CD8-positive, alpha-beta memory T cell (primary cell): ENCODE measurements at regions not wholly inside any gene's neighbourhood (a gene's known extent, or its start where the extent isn't known, plus 50 kb on each side); places are given as distances from the start of the nearest gene placed in this dataset.

Source experiments
- CTCF ChIA-PET: fragments of 350-600 bp; sonication (Branson Sonifier 250); formaldehyde crosslinking; loops from one replicate; lab custom pipeline; 2021; ENCODE audit warnings: antibody characterized with exemption; lab: Charles Lee
- POLR2A ChIA-PET: fragments of 350-600 bp; sonication (Branson Sonifier 250); formaldehyde crosslinking; loops from one replicate; lab custom pipeline; 2021; ENCODE audit warnings: antibody characterized with exemption; lab: Charles Lee
- DNase-seq, 5 donors: peaks; one replicate each; pipeline versions ENCODE4 v3.0.0 to v3.0.0-alpha.2; 2020 to 2022; ENCODE audit warnings: mixed read lengths in 1 of 5
- H3K27ac ChIP-seq: one replicate; pipeline ENCODE4 v1.7.0; 2013; ENCODE audit warnings: low read depth, mild to moderate bottlenecking, low read length, moderate library complexity
- H3K27me3 ChIP-seq: 2 replicates; pipeline ENCODE4 v1.7.0; 2013; ENCODE audit warnings: low read length, mild to moderate bottlenecking; ENCODE audit not compliant: insufficient read depth, poor library complexity, severe bottlenecking
- H3K36me3 ChIP-seq: 2 replicates; pipeline ENCODE4 v1.7.0; 2013; ENCODE audit warnings: mild to moderate bottlenecking, low read length, moderate library complexity; ENCODE audit not compliant: insufficient read depth
- H3K4me1 ChIP-seq: 2 replicates; pipeline ENCODE4 v1.7.0; 2013; ENCODE audit warnings: mild to moderate bottlenecking, low read length, moderate library complexity; ENCODE audit not compliant: insufficient read depth
- H3K4me3 ChIP-seq: 2 replicates; pipeline ENCODE4 v1.7.0; 2013; ENCODE audit warnings: mild to moderate bottlenecking, low read length
- H3K9me3 ChIP-seq: 2 replicates; pipeline ENCODE4 v1.7.0; 2013; ENCODE audit warnings: mild to moderate bottlenecking, low read length
- H3K27ac Mint-ChIP-seq, 8 donors: one replicate each; pipeline ENCODE4 v1.8.0; 2020 to 2021; ENCODE audit warnings: mixed read lengths in 8 of 8, mild to moderate bottlenecking in 6 of 8, inconsistent platforms in 3 of 8, moderate library complexity in 3 of 8
- H3K27me3 Mint-ChIP-seq, 2 donors: one replicate each; pipeline ENCODE4 v1.8.0; 2020 to 2021; ENCODE audit warnings: mixed read lengths in 2 of 2, mild to moderate bottlenecking in 1 of 2, moderate library complexity in 1 of 2
- H3K36me3 Mint-ChIP-seq, 3 donors: one replicate each; pipeline ENCODE4 v1.8.0; 2020 to 2021; ENCODE audit warnings: mixed read lengths in 3 of 3, inconsistent platforms in 1 of 3, mild to moderate bottlenecking in 1 of 3
- H3K4me1 Mint-ChIP-seq, 3 donors: one replicate each; pipeline ENCODE4 v1.8.0; 2020 to 2021; ENCODE audit warnings: mixed read lengths in 3 of 3, inconsistent platforms in 1 of 3, mild to moderate bottlenecking in 1 of 3
- H3K4me3 Mint-ChIP-seq, 7 donors: one replicate each; pipeline ENCODE4 v1.8.0; 2020 to 2021; ENCODE audit warnings: mixed read lengths in 7 of 7, mild to moderate bottlenecking in 6 of 7, moderate library complexity in 4 of 7, inconsistent platforms in 2 of 7
- H3K9me3 Mint-ChIP-seq, 5 donors: one replicate each; pipeline ENCODE4 v1.8.0; 2020 to 2022; ENCODE audit warnings: mixed read lengths in 5 of 5, mild to moderate bottlenecking in 3 of 5, moderate library complexity in 2 of 5, inconsistent platforms in 1 of 5

DNA sequence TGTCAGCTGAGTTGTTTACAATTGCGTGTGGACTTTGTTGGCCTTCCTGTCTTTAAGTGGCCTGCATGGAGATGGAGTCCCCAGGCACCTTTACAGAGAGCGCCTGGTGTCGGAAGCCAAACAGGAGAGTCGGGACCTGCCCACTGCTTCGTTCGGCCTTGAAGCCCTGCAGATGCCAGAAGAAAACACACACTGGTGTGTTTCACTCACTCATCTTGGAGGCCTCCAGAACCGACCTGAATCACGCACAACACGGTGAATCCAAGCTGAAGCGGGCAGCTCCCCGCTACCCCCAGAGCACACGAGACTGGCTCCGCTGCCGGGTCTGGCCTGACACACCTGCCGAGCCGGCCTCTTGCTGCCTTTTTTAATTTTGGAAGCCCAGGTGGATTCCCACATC, 419.4 kb upstream of the IRX4 start:
- Mint-ChIP-seq H3K27ac (no peak overlapping the region), H3K36me3 (no peaks in the 10 kb centered on the region), H3K4me1 (no peaks in the 10 kb centered on the region), H3K27me3 (peaks cover 0 to 3% of the 10 kb centered on the region in 2 donors), H3K4me3 (no peak overlapping the region), H3K9me3 (no peaks in the 10 kb centered on the region)
- no peaks in the 10 kb centered on the region for H3K36me3 ChIP-seq
- ChIA-PET CTCF (interaction anchor here (1.4 kb wide), 1 partner anchor 9 kb away, joined by 5 read pairs; no protein-coding TSS in a partner anchor), POLR2A (no interaction called here)
- no peak overlapping the region for H3K4me3 ChIP-seq
- no peak for DNase-seq
- H3K4me1 ChIP-seq = no peaks in the 10 kb centered on the region
- no peak overlapping the region for H3K27ac ChIP-seq
- no peaks in the 10 kb centered on the region for H3K9me3 ChIP-seq
- no peaks in the 10 kb centered on the region for H3K27me3 ChIP-seq

- peaks cover 0 to 3% of the 10 kb centered on the region in 2 donors for H3K27me3 Mint-ChIP-seq
- H3K9me3 Mint-ChIP-seq = no peaks in the 10 kb centered on the region
- Histone ChIP-seq H3K4me1 (no peaks in the 10 kb centered on the region), H3K9me3 (no peaks in the 10 kb centered on the region), H3K4me3 (no peak overlapping the region), H3K27ac (no peak overlapping the region), H3K27me3 (no peaks in the 10 kb centered on the region), H3K36me3 (no peaks in the 10 kb centered on the region)
- CTCF ChIA-PET = no interaction called here
- H3K36me3 Mint-ChIP-seq = no peaks in the 10 kb centered on the region
- no peak overlapping the region for H3K4me3 Mint-ChIP-seq
- no peak overlapping the region for H3K27ac Mint-ChIP-seq
- DNase-seq = no peak
- POLR2A ChIA-PET = no interaction called here
- H3K4me1 Mint-ChIP-seq = no peaks in the 10 kb centered on the region
Measured at GRCh38 chr5:2300861-2301574, 418.3 kb upstream of the IRX4 start.

DNA sequence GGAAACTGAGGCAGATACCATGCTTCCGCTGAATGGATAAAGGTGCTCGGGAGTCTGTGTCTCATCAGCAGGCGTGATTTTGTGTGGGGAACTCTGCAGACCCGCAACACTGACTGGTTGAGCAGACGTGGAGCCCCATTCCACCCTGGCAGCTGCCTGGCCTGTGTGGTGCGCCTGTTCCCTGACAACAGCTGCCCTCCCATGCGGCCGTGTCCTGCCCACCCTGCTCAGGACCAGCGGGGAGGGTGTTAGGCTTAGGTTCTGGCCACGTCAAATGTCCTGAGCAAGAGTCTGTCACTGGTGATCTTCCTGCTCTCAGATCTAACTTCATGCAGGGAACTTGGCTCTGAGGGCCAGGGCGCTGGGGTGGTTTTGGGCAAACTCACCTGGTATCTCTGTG, 417.7 kb upstream of the IRX4 start:
- Histone ChIP-seq H3K9me3 (no peaks in the 10 kb centered on the region), H3K4me3 (no peak overlapping the region), H3K27ac (no peak overlapping the region), H3K27me3 (no peaks in the 10 kb centered on the region), H3K36me3 (no peaks in the 10 kb centered on the region), H3K4me1 (no peaks in the 10 kb centered on the region)
- DNase-seq = no peak
- H3K9me3 Mint-ChIP-seq = no peaks in the 10 kb centered on the region
- no peaks in the 10 kb centered on the region for H3K4me1 Mint-ChIP-seq
- no peaks in the 10 kb centered on the region for H3K36me3 Mint-ChIP-seq
- H3K4me3 Mint-ChIP-seq = no peak overlapping the region
- ChIA-PET POLR2A (no interaction called here), CTCF (no interaction called here)
- H3K27me3 Mint-ChIP-seq = peaks cover 0 to 3% of the 10 kb centered on the region in 2 donors
- H3K27ac Mint-ChIP-seq = no peak overlapping the region

DNA sequence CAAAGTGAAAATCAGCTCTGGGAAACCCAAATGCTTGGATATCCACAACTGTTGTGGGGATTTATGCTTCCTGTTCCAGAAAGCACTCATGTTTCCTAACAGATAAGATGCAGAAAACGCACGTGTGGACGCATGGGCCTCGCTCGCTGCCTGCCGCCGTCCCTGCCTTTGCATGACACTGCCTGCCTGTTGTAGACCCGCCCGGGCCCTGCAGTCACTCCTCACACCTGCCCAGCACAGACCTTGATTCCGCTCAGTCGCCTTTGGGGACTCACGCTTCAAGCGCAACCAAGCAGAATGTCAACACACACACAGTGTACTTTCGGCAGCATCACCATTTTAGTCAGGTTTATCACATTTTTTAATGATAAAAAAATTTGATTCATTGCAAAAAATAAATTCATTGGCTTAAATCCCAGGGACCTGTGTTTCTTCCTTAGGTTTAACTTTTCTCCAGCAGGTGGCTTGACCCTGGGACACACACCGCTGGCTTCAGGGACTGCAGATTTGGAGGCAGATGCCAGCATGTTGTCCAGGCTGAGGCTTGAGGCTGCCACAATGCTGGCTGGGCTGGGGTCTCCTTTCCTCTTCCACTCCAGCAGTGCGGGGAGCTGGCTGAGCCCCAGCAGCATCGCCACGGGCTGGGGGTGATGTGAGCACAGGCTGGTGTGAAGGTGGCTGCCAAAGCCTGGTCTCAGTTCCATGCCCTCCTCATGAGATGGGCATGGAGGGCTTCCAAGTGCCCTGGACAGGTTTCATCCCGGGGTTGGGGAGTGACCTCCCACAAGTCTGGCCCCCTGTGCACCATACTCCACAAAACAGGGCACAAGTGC, 416.9 kb upstream of the IRX4 start:
- Histone ChIP-seq H3K27ac (no peak overlapping the region), H3K4me3 (no peak overlapping the region), H3K4me1 (no peaks in the 10 kb centered on the region), H3K36me3 (no peaks in the 10 kb centered on the region), H3K27me3 (no peaks in the 10 kb centered on the region), H3K9me3 (no peaks in the 10 kb centered on the region)
- H3K9me3 Mint-ChIP-seq = no peaks in the 10 kb centered on the region
- no peaks in the 10 kb centered on the region for H3K36me3 Mint-ChIP-seq
- peaks cover 0 to 3% of the 10 kb centered on the region in 2 donors for H3K27me3 Mint-ChIP-seq
- no peak for DNase-seq
- no peaks in the 10 kb centered on the region for H3K4me1 Mint-ChIP-seq
- ChIA-PET CTCF (no interaction called here), POLR2A (no interaction called here)
- no peak overlapping the region for H3K27ac Mint-ChIP-seq
- H3K4me3 Mint-ChIP-seq = no peak overlapping the region

DNA sequence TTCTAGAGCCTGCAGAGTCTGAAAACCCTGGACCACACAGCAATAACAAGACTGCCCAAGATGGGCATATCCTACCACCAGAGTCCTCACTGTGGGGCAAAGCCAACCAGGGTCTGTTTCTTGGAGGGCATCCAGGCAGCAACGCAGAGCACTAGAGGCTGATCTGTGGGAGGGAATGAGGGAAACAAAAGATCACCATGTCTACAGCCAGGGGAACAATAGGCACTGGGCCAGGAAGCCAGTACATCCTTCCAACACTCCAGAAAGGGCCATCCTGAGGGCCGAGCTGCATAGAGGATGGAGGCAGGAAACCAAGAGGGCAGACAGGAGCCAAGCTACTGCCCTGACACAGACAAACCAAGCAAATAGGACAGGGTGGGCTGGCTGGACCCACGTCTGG, 416.1 kb upstream of the IRX4 start:
- no peak overlapping the region for H3K4me3 ChIP-seq
- no peaks in the 10 kb centered on the region for H3K36me3 ChIP-seq
- CTCF ChIA-PET = no interaction called here
- Mint-ChIP-seq H3K4me1 (no peaks in the 10 kb centered on the region), H3K27ac (no peak overlapping the region), H3K9me3 (no peaks in the 10 kb centered on the region), H3K4me3 (no peak overlapping the region), H3K27me3 (peaks cover 0 to 3% of the 10 kb centered on the region in 2 donors), H3K36me3 (no peaks in the 10 kb centered on the region)
- no peaks in the 10 kb centered on the region for H3K4me1 ChIP-seq
- POLR2A ChIA-PET = no interaction called here
- no peak overlapping the region for H3K27ac ChIP-seq
- no peaks in the 10 kb centered on the region for H3K9me3 ChIP-seq
- no peaks in the 10 kb centered on the region for H3K27me3 ChIP-seq
- no peak for DNase-seq

DNA sequence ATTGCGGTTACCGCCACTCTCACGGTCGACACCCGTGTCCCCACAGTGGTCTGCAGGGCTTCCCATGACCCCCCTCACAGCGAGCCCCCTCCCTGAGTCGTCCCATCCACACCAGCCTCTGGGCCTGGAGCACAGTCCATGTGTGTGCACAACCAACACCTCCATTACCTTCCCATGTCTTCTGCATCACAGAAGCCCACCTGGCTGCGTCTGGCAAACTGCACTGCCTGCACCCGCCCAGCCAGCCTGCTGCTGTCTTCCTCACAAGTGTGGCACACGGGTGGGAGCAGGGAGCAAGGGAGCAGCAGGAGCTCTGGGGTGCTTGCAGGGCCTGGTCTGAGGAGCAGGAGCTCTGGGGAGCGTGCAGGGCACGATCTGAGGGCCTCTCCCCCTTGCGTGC, 415.3 kb upstream of the IRX4 start:
- H3K27me3 Mint-ChIP-seq = peaks cover 0 to 3% of the 10 kb centered on the region in 2 donors
- no peaks in the 10 kb centered on the region for H3K4me1 Mint-ChIP-seq
- H3K27me3 ChIP-seq = no peaks in the 10 kb centered on the region
- no peak overlapping the region for H3K4me3 ChIP-seq
- CTCF ChIA-PET = no interaction called here
- no peaks in the 10 kb centered on the region for H3K4me1 ChIP-seq
- H3K36me3 ChIP-seq = no peaks in the 10 kb centered on the region
- H3K4me3 Mint-ChIP-seq = no peak overlapping the region
- no peaks in the 10 kb centered on the region for H3K9me3 ChIP-seq
- POLR2A ChIA-PET = no interaction called here
- no peak for DNase-seq
- H3K27ac Mint-ChIP-seq = no peak overlapping the region
- no peaks in the 10 kb centered on the region for H3K36me3 Mint-ChIP-seq
- H3K27ac ChIP-seq = no peak overlapping the region
- no peaks in the 10 kb centered on the region for H3K9me3 Mint-ChIP-seq

- H3K4me1 ChIP-seq = no peaks in the 10 kb centered on the region
- no peaks in the 10 kb centered on the region for H3K27me3 Mint-ChIP-seq
- H3K27ac Mint-ChIP-seq = no peak overlapping the region
- POLR2A ChIA-PET = no interaction called here
- H3K4me3 ChIP-seq = no peak overlapping the region
- no peak for DNase-seq
- H3K36me3 Mint-ChIP-seq = no peaks in the 10 kb centered on the region
- no peak overlapping the region for H3K4me3 Mint-ChIP-seq
- CTCF ChIA-PET = no interaction called here
- no peaks in the 10 kb centered on the region for H3K27me3 ChIP-seq
- no peaks in the 10 kb centered on the region for H3K9me3 Mint-ChIP-seq
- H3K27ac ChIP-seq = no peak overlapping the region
- no peaks in the 10 kb centered on the region for H3K9me3 ChIP-seq
- H3K36me3 ChIP-seq = no peaks in the 10 kb centered on the region
- H3K4me1 Mint-ChIP-seq = no peaks in the 10 kb centered on the region
Measured at GRCh38 chr5:2295476-2295875, 412.8 kb upstream of the IRX4 start.

DNA sequence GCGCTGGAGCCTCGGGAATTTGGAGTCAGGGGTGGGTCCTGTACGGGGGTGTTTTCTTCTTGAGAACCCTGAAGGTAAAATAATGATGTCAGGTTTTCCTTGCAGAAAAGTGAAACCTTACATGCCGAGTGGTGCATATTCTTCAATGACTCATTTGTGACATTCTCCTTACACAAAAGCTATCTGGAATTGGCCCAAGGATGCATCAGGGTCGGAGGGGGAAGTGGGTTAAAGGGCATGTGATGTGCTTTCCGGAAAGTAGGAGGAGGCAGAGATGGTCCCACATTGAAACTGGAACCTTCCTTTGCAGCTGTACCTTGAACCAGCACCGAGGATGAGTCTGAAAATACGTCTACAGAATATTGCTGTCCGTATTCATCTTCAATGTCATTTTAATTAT, 411.2 kb upstream of the IRX4 start:
- Histone ChIP-seq H3K4me3 (no peak overlapping the region), H3K36me3 (no peaks in the 10 kb centered on the region), H3K27me3 (no peaks in the 10 kb centered on the region), H3K4me1 (no peaks in the 10 kb centered on the region), H3K9me3 (no peaks in the 10 kb centered on the region), H3K27ac (no peak overlapping the region)
- ChIA-PET CTCF (no interaction called here), POLR2A (no interaction called here)
- Mint-ChIP-seq H3K27me3 (no peaks in the 10 kb centered on the region), H3K27ac (no peak overlapping the region), H3K4me3 (no peak overlapping the region), H3K36me3 (no peaks in the 10 kb centered on the region), H3K9me3 (no peaks in the 10 kb centered on the region), H3K4me1 (no peaks in the 10 kb centered on the region)
- no peak for DNase-seq
